Gastroesophageal sphincter (tissue), 3 donors: ENCODE measurements at regions not wholly inside any gene's neighbourhood (a gene's known extent, or its start where the extent isn't known, plus 50 kb on each side); places are given as distances from the start of the nearest gene placed in this dataset.

ENCODE experiments used
- CTCF ChIP-seq, 4 experiments: fragments of 200-600 bp in 2 of 4; fragments of 450-650 bp in 2 of 4; sonication (generic) in 1 of 4; IDR thresholded peaks; one replicate each; pipeline ENCODE4 v1.5.1; 2017 to 2019; ENCODE audit warnings: antibody characterized with exemption in 4 of 4, mild to moderate bottlenecking in 2 of 4, moderate library complexity in 2 of 4
- EP300 ChIP-seq: sonication (generic); formaldehyde crosslinking; IDR thresholded peaks from one replicate; pipeline ENCODE4 v1.6.1; 2017; ENCODE audit warnings: antibody characterized with exemption, mild to moderate bottlenecking
- POLR2A ChIP-seq, 2 donors: fragments of 450-650 bp; IDR thresholded peaks; one replicate each; pipeline ENCODE4 v1.6.1; 2017; ENCODE audit warnings: antibody characterized with exemption in 2 of 2, mild to moderate bottlenecking in 2 of 2, moderate library complexity in 1 of 2
- POLR2AphosphoS5 ChIP-seq: sonication (generic); formaldehyde crosslinking; IDR thresholded peaks from one replicate; pipeline ENCODE4 v1.6.1; 2017; ENCODE audit warnings: antibody characterized with exemption

- no peak for TF ChIP-seq POLR2A (IDR thresholded peaks at IDR 0.05)
- TF ChIP-seq CTCF (IDR thresholded peaks at IDR 0.05), result no peak
- TF ChIP-seq EP300, result no peak
- no peak for TF ChIP-seq POLR2AphosphoS5
These were observed 68.8 kb upstream of the AKAP13 start for GRCh38 chr15:85311647-85312046.
